WERI-Rb-1 (cell line): ENCODE measurements at regions not wholly inside any gene's neighbourhood (a gene's known extent, or its start where the extent isn't known, plus 50 kb on each side); places are given as distances from the start of the nearest gene placed in this dataset.

Source experiments
- DNase-seq: peaks from one replicate; pipeline ENCODE4 v3.0.0-alpha.2; 2020
- H3K27ac ChIP-seq: fragments of 250-450 bp; sonication (Bioruptor Pico); 2 replicates; pipeline ENCODE4 v1.5.1; 2020; ENCODE audit warnings: mild to moderate bottlenecking, moderate library complexity
- H3K27me3 ChIP-seq: fragments of 250-450 bp; sonication (Bioruptor Pico); 2 replicates; pipeline ENCODE4 v1.5.1; 2021; ENCODE audit warnings: mild to moderate bottlenecking, low read depth, moderate library complexity; ENCODE audit not compliant: insufficient read depth, severe bottlenecking
- H3K36me3 ChIP-seq: fragments of 250-450 bp; sonication (Bioruptor Pico); 2 replicates; pipeline ENCODE4 v1.5.1; 2020; ENCODE audit warnings: mild to moderate bottlenecking, moderate library complexity
- H3K4me3 ChIP-seq: 2 replicates; pipeline ENCODE4 v1.5.1; 2011; ENCODE audit warnings: low read depth, mild to moderate bottlenecking, control low read depth, low read length
- H3K9me3 ChIP-seq: fragments of 250-450 bp; sonication (Bioruptor Pico); 2 replicates; pipeline ENCODE4 v1.5.1; 2021; ENCODE audit warnings: mild to moderate bottlenecking, moderate library complexity; ENCODE audit not compliant: severe bottlenecking
- TF ChIP-seq, protein P1 (sequence below): IDR thresholded peaks from 2 replicates; pipeline ENCODE4 v1.5.1; 2011; ENCODE audit warnings: low read depth, mild to moderate bottlenecking, control low read depth, inconsistent platforms, low read length

DNA sequence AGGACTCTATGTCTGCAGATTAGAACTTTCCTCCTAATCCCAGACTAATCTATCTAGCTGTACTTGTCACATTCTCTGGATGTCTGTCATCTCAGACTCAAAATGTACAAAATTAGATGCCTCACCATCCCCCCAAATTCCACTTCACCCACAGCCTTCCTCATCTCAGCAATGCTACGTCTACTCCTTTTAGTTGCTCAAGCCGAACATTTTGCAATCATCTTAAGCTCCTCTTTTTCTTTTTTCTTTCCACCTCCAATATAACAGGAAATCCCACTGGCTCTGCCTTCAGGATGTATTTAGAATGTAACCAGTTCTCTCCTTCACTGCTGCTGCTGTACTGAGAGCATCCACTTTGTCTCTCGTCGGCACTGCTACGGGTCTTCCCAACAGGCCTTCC lies 1091.8 kb downstream of the TBC1D22A start:
- Histone ChIP-seq H3K27ac (no peak overlapping the region), H3K4me3 (no peak overlapping the region), H3K36me3 (no peaks in the 10 kb centered on the region), H3K9me3 (no peaks in the 10 kb centered on the region), H3K27me3 (no peaks in the 10 kb centered on the region)
- DNase-seq = no peak
- TF ChIP-seq, protein P1, sequence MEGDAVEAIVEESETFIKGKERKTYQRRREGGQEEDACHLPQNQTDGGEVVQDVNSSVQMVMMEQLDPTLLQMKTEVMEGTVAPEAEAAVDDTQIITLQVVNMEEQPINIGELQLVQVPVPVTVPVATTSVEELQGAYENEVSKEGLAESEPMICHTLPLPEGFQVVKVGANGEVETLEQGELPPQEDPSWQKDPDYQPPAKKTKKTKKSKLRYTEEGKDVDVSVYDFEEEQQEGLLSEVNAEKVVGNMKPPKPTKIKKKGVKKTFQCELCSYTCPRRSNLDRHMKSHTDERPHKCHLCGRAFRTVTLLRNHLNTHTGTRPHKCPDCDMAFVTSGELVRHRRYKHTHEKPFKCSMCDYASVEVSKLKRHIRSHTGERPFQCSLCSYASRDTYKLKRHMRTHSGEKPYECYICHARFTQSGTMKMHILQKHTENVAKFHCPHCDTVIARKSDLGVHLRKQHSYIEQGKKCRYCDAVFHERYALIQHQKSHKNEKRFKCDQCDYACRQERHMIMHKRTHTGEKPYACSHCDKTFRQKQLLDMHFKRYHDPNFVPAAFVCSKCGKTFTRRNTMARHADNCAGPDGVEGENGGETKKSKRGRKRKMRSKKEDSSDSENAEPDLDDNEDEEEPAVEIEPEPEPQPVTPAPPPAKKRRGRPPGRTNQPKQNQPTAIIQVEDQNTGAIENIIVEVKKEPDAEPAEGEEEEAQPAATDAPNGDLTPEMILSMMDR = no peak

DNA sequence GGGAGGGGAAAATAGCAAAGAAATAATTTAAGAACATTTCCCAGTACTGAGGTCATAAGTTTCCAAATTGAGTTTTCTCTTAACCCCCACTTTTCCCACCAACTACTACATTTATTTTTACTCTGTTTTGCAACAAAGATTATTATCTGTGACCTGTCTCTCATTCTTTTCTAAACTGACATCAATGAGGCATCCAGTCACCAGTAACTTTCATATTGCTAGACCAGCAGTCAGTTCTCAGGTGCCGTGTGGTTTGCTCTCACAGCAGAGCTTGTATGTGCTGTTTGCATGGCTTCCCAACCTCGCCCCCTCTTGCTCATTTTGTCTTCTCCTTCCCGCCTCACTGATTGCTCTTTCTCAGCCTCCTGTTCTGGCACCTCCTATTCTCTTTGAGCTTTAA lies 1091.3 kb downstream of the TBC1D22A start:
- Histone ChIP-seq H3K27ac (no peak overlapping the region), H3K9me3 (no peaks in the 10 kb centered on the region), H3K27me3 (no peaks in the 10 kb centered on the region), H3K36me3 (no peaks in the 10 kb centered on the region), H3K4me3 (no peak overlapping the region)
- TF ChIP-seq, protein P1 = no peak
- no peak for DNase-seq

DNA sequence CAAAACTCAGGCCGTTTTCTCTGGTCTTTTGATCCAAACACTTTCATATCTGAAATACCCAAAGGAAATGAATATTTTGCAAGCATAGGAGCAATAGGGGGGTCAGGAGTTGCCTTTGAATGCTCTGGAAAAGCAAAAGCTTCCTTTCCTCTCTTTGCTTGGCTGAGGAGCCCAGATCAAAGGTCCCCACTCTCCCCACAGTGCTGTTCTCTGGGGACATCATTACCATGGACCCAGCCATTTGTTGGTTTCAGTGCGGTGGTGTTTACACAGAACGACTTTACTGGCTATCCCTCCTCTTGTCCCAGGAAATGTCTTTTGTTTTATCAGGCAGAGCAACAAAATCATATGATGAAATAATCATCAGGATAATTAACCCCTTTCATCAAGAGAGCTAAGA lies 1089.1 kb downstream of the TBC1D22A start:
- Histone ChIP-seq H3K9me3 (no peaks in the 10 kb centered on the region), H3K27ac (no peak overlapping the region), H3K36me3 (no peaks in the 10 kb centered on the region), H3K4me3 (no peak overlapping the region), H3K27me3 (no peaks in the 10 kb centered on the region)
- TF ChIP-seq, protein P1 = no peak
- DNase-seq = no peak

DNA sequence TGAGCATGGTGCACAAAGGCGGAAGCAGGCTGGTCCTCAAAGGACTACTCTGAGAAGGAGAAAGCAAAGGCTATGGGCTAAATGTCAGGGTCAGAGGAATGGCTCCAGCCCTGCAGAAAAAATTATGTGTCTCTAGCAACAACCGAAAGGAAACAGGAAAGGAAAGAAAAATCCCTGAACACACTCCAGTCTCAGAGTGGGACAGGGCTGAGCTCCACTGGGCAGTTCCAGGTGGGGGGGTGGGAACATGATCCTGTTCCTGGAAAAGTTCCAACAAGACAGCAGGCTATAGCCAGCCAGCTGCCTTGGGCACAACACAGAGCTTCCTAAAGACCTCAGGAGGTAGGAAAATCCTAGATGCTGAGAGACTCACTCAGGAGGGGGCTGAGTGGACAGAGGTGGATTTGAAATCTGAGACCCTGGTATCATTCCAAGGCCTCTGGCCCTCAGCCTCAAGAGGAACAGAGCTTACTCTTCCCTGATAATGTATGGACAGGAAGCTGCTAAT lies 1088.2 kb downstream of the TBC1D22A start:
- Histone ChIP-seq H3K27ac (no peak overlapping the region), H3K9me3 (no peaks in the 10 kb centered on the region), H3K4me3 (no peak overlapping the region), H3K36me3 (no peaks in the 10 kb centered on the region), H3K27me3 (no peaks in the 10 kb centered on the region)
- TF ChIP-seq, protein P1 = no peak
- peak; percentile 87 for DNase-seq

DNA sequence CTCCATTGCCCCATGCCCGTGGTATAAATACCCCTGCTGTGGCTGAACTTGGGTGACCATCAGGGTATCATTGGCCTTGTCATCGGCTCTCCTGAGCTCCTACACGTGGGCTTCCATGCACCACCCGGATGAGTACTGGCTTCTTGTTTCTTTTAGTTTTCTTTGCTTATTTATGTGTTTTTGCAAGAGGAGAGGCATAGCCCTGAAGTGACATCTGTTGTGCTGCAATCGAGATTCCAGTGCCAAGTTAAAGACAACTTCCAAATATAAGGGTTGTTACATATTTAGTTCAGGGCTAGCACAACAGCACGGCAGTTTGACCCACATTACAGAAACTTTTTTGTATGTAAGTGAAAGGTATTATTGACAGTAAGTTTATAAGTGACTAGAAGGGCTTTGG lies 1087.1 kb downstream of the TBC1D22A start:
- TF ChIP-seq, protein P1 = no peak
- H3K27ac ChIP-seq = no peak overlapping the region
- H3K9me3 ChIP-seq = no peaks in the 10 kb centered on the region

DNA sequence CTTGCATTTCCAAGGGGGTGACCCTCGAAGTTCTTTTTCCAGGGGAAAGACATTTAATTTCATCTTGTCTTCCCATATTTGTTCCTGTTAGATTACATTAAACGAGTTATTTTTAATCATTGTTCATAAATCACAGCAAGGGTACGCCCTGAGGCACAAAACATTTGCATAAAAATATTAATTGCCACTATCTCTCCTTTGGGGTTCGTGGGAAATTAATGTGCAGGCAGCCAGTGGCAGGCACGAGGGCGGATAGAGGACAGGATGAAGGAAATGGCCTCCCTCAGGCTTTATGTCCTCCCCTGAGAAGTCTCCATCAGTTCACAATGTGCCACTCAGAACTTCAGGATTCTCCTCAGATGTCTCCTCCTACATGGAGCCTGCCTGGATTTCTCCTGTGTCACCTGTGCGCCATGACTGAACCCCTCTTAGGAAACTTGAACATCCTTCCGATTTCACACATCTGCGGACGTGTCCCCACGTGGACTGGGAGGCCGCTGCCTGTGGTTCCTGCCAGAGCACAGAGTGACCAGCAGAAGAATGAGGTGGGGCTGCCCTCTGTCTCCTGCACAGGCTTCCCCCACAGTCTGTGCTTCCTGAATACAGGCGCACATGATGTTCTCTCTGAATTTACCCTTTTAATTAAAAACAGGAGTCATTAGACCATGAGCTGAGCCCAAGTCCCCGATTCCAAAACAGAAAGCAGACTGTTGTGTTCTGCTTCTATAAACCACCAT lies 1085.9 kb downstream of the TBC1D22A start:
- TF ChIP-seq, protein P1 = no peak
- Histone ChIP-seq H3K9me3 (no peaks in the 10 kb centered on the region), H3K27ac (no peak overlapping the region), H3K27me3 (no peaks in the 10 kb centered on the region), H3K36me3 (no peaks in the 10 kb centered on the region), H3K4me3 (no peak overlapping the region)
- DNase-seq = no peak

More for the DNA sequence above, 1087.1 kb downstream of the TBC1D22A start:
- Histone ChIP-seq H3K4me3 (no peak overlapping the region), H3K27me3 (no peaks in the 10 kb centered on the region), H3K36me3 (no peaks in the 10 kb centered on the region)
- DNase-seq = no peak
